ENCODE measurements at regions not wholly inside any gene's neighbourhood (a gene's known extent, or its start where the extent isn't known, plus 50 kb on each side); places are given as distances from the start of the nearest gene placed in this dataset.

DNA sequence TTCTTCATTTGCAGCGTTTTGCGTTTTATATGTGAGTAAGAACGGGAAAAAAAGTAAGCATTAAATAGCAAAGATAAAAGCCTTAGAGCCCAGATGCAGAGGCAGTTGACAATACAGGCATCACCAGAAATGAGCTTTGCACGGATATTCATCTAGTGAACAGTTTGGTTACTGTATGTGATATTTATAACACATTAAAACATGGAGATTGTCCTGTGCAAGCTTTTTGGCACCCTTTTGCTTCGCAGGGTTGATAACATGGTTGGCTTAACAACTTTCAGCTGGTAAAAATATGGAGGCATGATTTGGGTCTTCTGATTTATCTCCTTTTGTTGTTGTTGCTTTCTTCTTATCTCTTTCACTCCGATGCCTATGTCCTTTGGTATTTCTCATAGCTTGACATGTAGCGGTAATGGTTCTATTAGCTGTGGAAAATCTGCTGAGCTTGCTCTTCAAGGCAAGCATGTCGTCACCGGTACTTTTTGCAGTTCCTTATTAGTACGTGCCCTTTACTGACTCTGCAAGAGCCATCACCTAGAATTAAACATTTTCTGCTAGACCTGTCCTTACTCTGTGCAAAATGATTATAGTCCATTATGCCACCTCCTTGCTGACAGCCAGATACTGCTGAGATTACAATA is 102.9 kb downstream of the PCDH7 start:
- no peaks in the 10 kb centered on the region for H3K27me3 Mint-ChIP-seq
- no peak overlapping the region for H3K27ac Mint-ChIP-seq
- no peaks in the 10 kb centered on the region for H3K36me3 Mint-ChIP-seq (ENCODE audit: low read depth)
- no peak for ATAC-seq
- no peaks in the 10 kb centered on the region for H3K9me3 ChIP-seq (ENCODE audit: control insufficient read depth, low read length, poor library complexity, severe bottlenecking)
- DNase-seq, result no peak
- no peak overlapping the region for H3K4me3 Mint-ChIP-seq
- no peaks in the 10 kb centered on the region for H3K4me1 Mint-ChIP-seq

DNA sequence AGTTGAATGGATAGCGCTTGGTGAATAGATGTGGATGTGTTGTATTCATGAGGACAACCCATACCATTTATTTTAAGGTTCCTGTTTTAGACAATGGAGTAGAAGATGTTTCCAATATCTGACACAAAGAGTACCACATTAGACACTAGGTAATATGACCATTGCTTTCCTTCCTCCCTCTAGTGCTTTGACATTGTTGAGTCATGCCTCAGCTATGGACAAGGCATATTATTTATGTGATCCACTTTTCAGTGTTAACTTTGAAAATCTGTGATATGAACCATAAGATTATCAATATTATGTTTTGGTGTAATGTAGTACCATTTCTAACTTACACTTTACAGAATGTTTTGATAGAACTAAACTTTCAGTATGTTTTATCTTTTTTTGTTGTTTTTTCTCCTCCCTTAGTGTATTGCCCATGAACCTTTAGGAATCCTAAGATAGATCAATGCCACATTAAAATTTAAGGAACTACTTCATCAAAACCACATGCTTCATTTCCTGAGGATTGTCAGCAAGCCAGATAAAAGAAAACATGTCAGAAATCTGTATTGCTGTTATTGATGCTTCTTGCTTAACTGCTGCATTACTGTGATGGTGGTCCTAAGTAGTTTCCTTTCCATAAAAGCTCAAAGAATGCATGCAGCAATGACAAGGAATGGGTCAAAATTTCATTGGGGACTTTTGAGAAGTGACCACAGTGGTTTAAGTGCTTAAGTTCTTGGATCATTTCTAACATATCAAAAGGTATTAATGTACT is 105.0 kb downstream of the PCDH7 start:
- no peaks in the 10 kb centered on the region for H3K27me3 Mint-ChIP-seq
- ATAC-seq (no peak), DNase-seq (no peak)
- no peak overlapping the region for H3K4me3 Mint-ChIP-seq
- no peaks in the 10 kb centered on the region for H3K9me3 ChIP-seq (ENCODE audit: control insufficient read depth, low read length, poor library complexity, severe bottlenecking)
- no peaks in the 10 kb centered on the region for H3K36me3 Mint-ChIP-seq (ENCODE audit: low read depth)
- H3K27ac Mint-ChIP-seq, result no peak overlapping the region
- no peaks in the 10 kb centered on the region for H3K4me1 Mint-ChIP-seq

DNA sequence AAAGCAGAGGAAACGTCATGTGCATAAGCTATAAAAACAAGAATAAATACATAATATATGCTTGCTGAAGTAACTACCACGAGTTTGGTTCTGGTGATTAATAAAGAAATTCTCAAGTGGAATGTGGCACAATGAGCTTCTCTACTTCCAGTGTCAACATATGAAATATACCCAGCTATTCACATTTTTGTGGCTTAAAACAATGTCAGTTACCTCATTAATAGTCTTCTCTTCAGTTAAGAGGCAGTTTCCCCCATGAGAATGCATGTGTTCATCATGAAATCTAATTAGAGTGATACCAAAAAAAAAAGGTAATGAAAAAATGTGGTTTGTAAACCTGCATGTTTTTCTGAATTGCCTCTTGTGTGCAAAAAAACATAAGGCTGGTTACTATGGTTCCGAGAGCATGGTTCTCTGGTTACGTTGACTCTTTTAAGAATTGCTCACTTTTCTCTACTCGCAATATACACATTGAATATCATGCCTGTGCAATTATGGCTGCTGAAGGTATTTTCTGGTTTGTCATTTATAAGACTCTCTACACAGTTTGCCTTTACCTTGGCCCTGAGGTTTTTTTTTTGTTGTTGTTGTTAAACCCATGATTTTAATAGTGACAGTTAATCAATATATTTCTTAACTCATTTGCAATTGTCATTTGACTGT is 108.2 kb downstream of the PCDH7 start:
- H3K4me1 Mint-ChIP-seq, result no peaks in the 10 kb centered on the region
- no peak for ATAC-seq
- H3K9me3 ChIP-seq (ENCODE audit: control insufficient read depth, low read length, poor library complexity, severe bottlenecking), result no peaks in the 10 kb centered on the region
- no peaks in the 10 kb centered on the region for H3K27me3 Mint-ChIP-seq
- no peaks in the 10 kb centered on the region for H3K36me3 Mint-ChIP-seq (ENCODE audit: low read depth)
- no peak overlapping the region for H3K4me3 Mint-ChIP-seq
- H3K27ac Mint-ChIP-seq, result no peak overlapping the region
- DNase-seq, result no peak

DNA sequence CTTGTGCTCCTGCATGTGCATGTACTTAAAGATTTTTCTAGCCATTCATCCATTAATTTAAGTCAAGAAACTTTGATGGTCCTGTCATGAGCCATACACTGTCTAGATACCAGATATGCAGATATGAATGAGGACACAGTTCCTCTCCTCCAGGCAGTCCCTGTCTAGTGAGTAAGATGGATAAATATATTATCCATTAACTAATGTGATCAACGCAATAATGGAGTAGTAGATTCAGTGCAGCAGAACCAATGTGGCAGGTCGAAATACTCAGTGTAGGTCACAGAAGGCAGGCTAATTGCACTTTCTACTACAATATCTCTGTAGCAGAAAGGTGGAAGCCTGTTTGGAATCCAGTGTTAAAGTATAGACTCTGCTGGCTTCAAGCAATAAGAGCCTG is 112.5 kb downstream of the PCDH7 start:
- Mint-ChIP-seq H3K4me3 (no peak overlapping the region), H3K4me1 (no peaks in the 10 kb centered on the region), H3K27me3 (no peaks in the 10 kb centered on the region), H3K27ac (no peak overlapping the region), H3K36me3 (ENCODE audit: low read depth) (no peaks in the 10 kb centered on the region)
- ATAC-seq, result no peak
- no peaks in the 10 kb centered on the region for H3K9me3 ChIP-seq (ENCODE audit: control insufficient read depth, low read length, poor library complexity, severe bottlenecking)
- DNase-seq, result no peak

DNA sequence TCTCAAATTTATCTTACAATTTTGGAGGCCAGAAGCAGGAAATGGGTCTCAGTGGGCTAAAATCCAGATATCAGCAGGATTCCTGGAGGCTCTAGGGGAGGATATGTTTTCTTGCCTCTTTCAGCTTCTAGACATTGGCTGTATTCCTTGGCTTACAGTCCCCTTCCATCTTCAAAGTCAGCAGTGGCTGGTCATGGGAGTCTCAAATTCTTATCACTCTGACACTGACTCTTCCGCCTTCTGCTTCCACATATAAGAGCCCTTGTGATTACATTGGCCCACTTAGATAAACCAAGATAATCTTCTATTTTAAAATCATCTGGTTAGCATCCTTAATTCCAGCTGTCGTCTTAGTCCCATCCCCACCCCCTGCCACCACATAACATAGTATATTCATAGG is 113.0 kb downstream of the PCDH7 start:
- DNase-seq (no peak), ATAC-seq (no peak)
- no peaks in the 10 kb centered on the region for H3K4me1 Mint-ChIP-seq
- no peaks in the 10 kb centered on the region for H3K36me3 Mint-ChIP-seq (ENCODE audit: low read depth)
- H3K9me3 ChIP-seq (ENCODE audit: control insufficient read depth, low read length, poor library complexity, severe bottlenecking), result no peaks in the 10 kb centered on the region
- H3K27me3 Mint-ChIP-seq, result no peaks in the 10 kb centered on the region
- H3K4me3 Mint-ChIP-seq, result no peak overlapping the region
- no peak overlapping the region for H3K27ac Mint-ChIP-seq

DNA sequence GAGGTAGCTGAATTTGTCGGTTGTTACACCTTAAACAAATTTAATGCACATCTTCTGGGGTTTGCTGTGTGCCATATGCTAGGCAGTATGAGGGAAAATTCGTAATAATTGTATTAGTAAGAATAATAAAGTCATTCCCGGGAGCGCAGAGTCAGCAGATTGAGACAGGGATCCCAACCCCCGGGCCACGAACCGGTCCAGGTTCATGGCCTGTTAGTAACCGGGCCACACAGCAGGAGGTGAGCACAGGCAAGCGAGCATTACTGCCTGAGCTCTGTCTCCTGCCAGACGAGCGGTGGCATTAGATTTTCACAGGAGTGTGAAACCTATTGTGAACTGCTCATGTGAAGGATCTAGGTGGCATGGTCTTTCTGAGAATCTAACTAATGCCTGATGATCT is 114.9 kb downstream of the PCDH7 start:
- no peak for DNase-seq

DNA sequence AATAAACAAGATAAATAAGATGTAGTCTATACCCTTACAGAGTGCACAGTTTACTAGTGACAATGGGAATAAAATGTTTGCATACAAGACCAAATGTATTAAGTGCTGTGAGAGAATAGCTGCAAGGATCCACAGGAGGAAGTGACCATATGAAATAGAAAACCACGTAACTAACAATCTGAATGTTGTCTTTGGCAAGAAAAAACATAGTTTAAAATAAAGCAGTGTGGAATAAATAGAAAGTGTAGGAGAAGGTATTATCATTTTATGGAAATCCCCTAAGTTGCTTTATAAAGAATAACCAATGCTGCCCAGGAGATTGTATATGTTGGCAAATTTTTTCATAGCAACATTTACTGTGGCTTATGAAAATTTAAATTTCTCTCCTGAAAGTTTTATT is 116.1 kb downstream of the PCDH7 start:
- Mint-ChIP-seq H3K36me3 (ENCODE audit: low read depth) (no peaks in the 10 kb centered on the region), H3K4me1 (no peaks in the 10 kb centered on the region), H3K4me3 (no peak overlapping the region), H3K27me3 (no peaks in the 10 kb centered on the region), H3K27ac (no peak overlapping the region)
- ATAC-seq (no peak), DNase-seq (no peak)
- no peaks in the 10 kb centered on the region for H3K9me3 ChIP-seq (ENCODE audit: control insufficient read depth, low read length, poor library complexity, severe bottlenecking)

More for the DNA sequence above, 114.9 kb downstream of the PCDH7 start:
- no peaks in the 10 kb centered on the region for H3K9me3 ChIP-seq (ENCODE audit: control insufficient read depth, low read length, poor library complexity, severe bottlenecking)
- ATAC-seq, result no peak
- H3K4me1 Mint-ChIP-seq, result no peaks in the 10 kb centered on the region
- no peak overlapping the region for H3K27ac Mint-ChIP-seq
- no peak overlapping the region for H3K4me3 Mint-ChIP-seq
- H3K27me3 Mint-ChIP-seq, result no peaks in the 10 kb centered on the region
- H3K36me3 Mint-ChIP-seq (ENCODE audit: low read depth), result no peaks in the 10 kb centered on the region

DNA sequence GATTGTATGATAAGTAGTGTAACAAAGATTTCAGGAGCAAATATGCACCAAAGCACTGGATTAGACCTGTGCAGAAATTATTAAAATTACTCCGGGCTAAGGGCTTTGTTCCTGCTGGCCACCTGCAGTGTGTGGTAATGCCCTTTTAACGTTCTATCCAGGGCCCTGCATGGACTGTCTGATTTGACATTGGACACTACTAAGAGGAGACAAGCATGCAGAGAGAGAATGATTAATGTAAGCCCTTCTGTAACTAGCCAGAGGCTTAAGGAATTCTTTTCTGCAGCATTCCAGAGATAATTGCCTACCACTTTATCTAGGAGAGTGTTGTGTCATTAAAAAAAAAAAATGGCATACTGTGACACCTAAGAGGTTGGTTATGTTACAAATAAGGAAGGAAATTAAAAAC is 117.0 kb downstream of the PCDH7 start:
- Mint-ChIP-seq H3K27me3 (no peaks in the 10 kb centered on the region), H3K36me3 (ENCODE audit: low read depth) (no peaks in the 10 kb centered on the region), H3K4me1 (no peaks in the 10 kb centered on the region), H3K27ac (no peak overlapping the region), H3K4me3 (no peak overlapping the region)
- ATAC-seq (no peak), DNase-seq (no peak)
- no peaks in the 10 kb centered on the region for H3K9me3 ChIP-seq (ENCODE audit: control insufficient read depth, low read length, poor library complexity, severe bottlenecking)

DNA sequence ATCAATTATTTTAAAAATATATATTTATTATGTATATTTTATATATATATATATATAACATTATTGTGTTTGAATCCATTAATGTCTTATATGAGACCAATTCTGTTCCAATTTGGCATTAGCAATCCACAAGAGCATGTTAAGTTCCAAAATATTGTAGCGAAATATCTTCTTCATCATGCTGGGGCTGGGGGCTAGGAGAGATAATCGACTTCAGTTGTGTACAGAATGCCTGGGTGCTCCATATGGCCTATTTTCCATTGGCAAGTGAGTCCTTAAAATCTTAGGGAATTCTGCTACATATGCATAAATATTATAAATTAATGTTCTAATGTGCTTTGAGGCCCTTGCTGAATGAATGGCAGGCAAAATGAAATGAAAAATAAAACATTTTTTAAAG is 117.7 kb downstream of the PCDH7 start:
- H3K27ac Mint-ChIP-seq, result no peak overlapping the region
- H3K36me3 Mint-ChIP-seq (ENCODE audit: low read depth), result no peaks in the 10 kb centered on the region
- H3K4me3 Mint-ChIP-seq, result no peak overlapping the region
- H3K27me3 Mint-ChIP-seq, result no peaks in the 10 kb centered on the region
- ATAC-seq (no peak), DNase-seq (no peak)
- no peaks in the 10 kb centered on the region for H3K4me1 Mint-ChIP-seq
- no peaks in the 10 kb centered on the region for H3K9me3 ChIP-seq (ENCODE audit: control insufficient read depth, low read length, poor library complexity, severe bottlenecking)

DNA sequence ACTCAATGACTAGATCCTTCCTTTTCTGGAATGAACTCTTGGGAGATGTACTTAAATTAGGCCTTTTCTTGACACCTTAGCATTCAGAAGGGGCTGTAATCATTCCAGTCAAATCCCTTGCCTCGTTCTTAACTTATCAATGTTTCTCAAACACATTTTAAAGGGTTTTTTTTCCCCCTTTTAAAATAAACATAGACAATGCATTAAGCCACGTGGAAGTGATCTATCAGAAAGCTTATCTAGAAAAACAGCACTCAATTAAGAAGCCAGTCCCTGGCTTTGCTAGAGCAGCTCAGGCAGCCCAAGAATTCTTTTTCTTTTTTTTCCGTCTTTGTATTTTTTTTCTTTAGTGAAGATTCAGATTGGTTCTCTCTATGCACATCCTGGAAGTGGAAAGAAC is 118.2 kb downstream of the PCDH7 start:
- no peak overlapping the region for H3K4me3 Mint-ChIP-seq
- H3K27ac Mint-ChIP-seq, result no peak overlapping the region
- ATAC-seq (no peak), DNase-seq (no peak)
- H3K4me1 Mint-ChIP-seq, result no peaks in the 10 kb centered on the region
- no peaks in the 10 kb centered on the region for H3K9me3 ChIP-seq (ENCODE audit: control insufficient read depth, low read length, poor library complexity, severe bottlenecking)
- no peaks in the 10 kb centered on the region for H3K36me3 Mint-ChIP-seq (ENCODE audit: low read depth)
- H3K27me3 Mint-ChIP-seq, result no peaks in the 10 kb centered on the region

DNA sequence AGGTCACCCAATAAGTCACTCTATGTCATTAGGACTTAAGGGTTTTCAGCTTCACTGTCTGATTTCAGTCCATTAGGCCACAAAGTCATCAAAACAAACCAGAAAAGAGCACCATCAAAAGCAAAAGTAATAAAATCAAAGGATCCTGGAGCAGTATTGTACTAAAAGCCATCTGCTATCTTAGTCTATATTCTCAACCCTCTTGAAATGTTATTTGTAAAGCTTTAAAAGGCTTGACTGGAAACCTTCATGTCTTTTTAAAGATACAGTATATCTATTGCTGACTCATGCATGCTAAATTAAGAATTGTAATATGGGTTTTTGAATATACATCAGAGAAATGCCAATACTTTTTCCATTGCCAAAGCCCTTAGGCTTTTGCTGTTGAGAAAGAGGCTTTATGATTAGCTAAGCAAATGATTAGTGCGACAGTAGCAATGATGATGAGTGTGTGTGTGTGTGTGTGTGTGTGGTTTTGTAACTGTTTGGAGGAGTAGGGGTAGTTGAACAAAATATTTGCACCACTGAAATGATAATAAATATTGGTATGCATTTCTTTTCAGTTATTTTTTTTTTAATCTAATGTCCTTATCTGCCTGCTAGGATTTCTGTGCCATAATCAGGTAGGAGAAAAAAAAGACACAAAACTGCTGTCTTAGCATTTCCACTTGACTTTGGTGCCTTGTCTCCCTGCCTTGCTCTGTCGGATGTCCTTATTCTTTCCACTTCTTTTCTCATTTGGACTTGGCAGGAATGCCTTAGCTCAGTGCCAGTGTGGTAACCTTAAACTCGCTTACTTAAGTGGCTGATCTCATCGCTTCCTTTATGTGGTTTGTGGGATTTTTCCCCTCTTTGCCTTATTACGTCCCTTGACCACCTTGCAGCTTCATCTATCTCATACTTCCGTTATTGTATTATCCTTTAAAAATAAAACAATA is 119.7 kb downstream of the PCDH7 start:
- H3K27ac Mint-ChIP-seq, result no peak overlapping the region
- no peak overlapping the region for H3K4me3 Mint-ChIP-seq
- ATAC-seq (no peak), DNase-seq (no peak)
- H3K4me1 Mint-ChIP-seq, result no peaks in the 10 kb centered on the region
- H3K9me3 ChIP-seq (ENCODE audit: control insufficient read depth, low read length, poor library complexity, severe bottlenecking), result no peaks in the 10 kb centered on the region
- no peaks in the 10 kb centered on the region for H3K27me3 Mint-ChIP-seq
- no peaks in the 10 kb centered on the region for H3K36me3 Mint-ChIP-seq (ENCODE audit: low read depth)

DNA sequence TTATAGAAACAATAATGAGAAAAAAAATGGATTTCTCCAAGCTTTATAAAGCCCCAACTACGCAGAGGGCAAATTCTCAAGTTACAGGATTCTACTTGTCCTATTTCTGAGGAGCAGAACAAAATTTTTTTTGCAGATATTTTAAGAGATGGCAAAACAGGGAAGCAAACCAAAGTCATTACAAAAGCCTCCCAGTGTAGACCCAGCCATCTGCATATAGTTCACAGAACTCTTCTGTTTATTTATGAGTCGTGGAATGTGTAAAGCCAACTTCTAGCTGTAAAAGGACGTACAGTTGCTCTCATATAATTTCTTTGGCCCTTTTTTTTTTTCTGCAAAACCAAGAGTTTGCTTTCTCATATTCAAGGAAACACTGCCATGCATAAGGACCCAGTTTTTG is 120.4 kb downstream of the PCDH7 start:
- H3K9me3 ChIP-seq (ENCODE audit: control insufficient read depth, low read length, poor library complexity, severe bottlenecking), result no peaks in the 10 kb centered on the region
- Mint-ChIP-seq H3K4me3 (no peak overlapping the region), H3K27ac (no peak overlapping the region), H3K27me3 (no peaks in the 10 kb centered on the region), H3K36me3 (ENCODE audit: low read depth) (no peaks in the 10 kb centered on the region), H3K4me1 (no peaks in the 10 kb centered on the region)
- ATAC-seq, result no peak
- DNase-seq, result no peak

DNA sequence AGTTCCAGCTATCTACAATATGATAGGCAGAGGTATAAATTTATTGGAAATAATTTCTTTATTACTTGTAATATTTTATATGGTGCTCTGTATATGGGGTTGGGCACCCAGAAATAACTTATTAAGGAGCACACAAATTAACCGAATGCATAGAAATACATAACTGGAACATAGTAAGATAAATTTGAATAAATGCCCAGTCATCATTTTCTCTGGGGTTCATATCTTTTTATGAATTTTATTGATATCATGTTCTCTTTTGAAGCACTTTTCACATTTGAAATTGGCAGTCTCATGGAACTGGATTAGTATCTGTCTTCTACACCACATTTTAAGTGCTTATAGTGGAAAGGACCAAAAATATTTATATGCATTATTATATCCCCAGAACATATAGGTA is 122.0 kb downstream of the PCDH7 start:
- no peak for DNase-seq
- H3K4me3 Mint-ChIP-seq, result no peak overlapping the region
- H3K36me3 Mint-ChIP-seq (ENCODE audit: low read depth), result no peaks in the 10 kb centered on the region
- no peaks in the 10 kb centered on the region for H3K9me3 ChIP-seq (ENCODE audit: control insufficient read depth, low read length, poor library complexity, severe bottlenecking)
- no peaks in the 10 kb centered on the region for H3K27me3 Mint-ChIP-seq
- no peak overlapping the region for H3K27ac Mint-ChIP-seq
- no peaks in the 10 kb centered on the region for H3K4me1 Mint-ChIP-seq
- ATAC-seq, result no peak

Data from T-helper 17 cell (primary cell).